ENCODE measurements at regions not wholly inside any gene's neighbourhood (a gene's known extent, or its start where the extent isn't known, plus 50 kb on each side); places are given as distances from the start of the nearest gene placed in this dataset.

DNA sequence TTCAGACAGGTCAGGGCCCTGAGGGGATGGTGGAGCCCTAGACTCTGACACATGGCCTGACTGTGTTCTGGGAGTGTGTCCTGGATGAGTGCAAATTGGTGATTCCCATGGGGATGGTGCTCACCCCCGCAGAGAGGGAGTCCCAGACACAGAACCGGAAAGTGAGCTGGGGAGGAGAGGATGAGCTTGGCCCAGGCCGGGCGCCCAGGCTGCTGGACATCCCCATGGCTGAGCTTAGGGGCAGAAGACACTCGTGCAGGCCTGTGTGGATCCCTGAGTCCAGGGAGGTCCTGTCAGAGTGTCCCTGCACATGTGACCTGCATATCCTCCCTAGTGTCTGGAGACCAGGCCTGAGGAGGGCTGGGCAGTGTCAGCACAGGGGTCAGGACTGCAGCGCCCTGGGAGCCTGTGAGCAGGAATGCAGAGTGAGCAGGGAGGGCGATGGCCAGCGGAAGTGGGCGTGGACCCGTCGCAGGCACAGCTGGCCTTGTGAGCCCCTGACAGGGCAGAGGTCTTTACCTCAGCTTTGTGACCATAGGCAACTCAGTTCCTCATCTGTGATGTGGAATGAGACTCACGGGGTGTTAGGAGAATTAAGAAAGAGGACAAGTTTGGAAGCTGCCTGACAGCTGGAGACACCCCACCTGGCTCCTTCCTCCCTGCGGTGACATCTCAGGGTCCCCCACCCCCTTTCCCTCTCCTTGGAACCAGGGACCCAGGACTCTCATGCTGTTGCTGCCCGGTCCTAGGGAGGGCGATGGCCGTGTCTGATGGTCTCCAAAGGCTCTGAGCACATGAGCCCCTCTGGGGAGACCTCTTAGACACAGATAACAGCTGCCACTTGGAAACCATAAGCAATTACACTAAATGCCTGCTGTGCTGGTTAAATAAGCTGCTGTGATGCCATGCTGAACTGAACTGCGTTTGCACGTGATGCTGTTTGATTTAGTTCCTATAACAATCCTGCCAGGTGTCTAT is 62.6 kb upstream of the HS6ST1 start:
- TF ChIP-seq, protein P1, sequence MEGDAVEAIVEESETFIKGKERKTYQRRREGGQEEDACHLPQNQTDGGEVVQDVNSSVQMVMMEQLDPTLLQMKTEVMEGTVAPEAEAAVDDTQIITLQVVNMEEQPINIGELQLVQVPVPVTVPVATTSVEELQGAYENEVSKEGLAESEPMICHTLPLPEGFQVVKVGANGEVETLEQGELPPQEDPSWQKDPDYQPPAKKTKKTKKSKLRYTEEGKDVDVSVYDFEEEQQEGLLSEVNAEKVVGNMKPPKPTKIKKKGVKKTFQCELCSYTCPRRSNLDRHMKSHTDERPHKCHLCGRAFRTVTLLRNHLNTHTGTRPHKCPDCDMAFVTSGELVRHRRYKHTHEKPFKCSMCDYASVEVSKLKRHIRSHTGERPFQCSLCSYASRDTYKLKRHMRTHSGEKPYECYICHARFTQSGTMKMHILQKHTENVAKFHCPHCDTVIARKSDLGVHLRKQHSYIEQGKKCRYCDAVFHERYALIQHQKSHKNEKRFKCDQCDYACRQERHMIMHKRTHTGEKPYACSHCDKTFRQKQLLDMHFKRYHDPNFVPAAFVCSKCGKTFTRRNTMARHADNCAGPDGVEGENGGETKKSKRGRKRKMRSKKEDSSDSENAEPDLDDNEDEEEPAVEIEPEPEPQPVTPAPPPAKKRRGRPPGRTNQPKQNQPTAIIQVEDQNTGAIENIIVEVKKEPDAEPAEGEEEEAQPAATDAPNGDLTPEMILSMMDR (IDR thresholded peaks at IDR 0.05): no peak
- no peak for TF ChIP-seq POLR2A (IDR thresholded peaks at IDR 0.05)
